ENCODE measurements at regions not wholly inside any gene's neighbourhood (a gene's known extent, or its start where the extent isn't known, plus 50 kb on each side); places are given as distances from the start of the nearest gene placed in this dataset.

- CTCF ChIA-PET = no interaction called here
- no peak overlapping the region for H3K27ac ChIP-seq (ENCODE audit: insufficient read depth, low read depth, low read length)
- H3K36me3 ChIP-seq (ENCODE audit: control insufficient read depth in 2 of 2, extremely low read depth in 1 of 2, insufficient read depth in 2 of 2, low read length in 2 of 2) = no peaks in the 10 kb centered on the region
- FAIRE-seq (no peak), DNase-seq (ENCODE audit: low read depth, low spot score) (no peak)
- no peak overlapping the region for H3K9ac ChIP-seq (replicated peaks; ENCODE audit: extremely low read depth, insufficient read depth, low read length)
- dilution Hi-C loops (cut with MboI; ENCODE audit: extremely low pct_ligation_motif_present, low sequenced_read_pairs) = no loop called here
- TF ChIP-seq FOS (IDR thresholded peaks at IDR 0.05; ENCODE audit: borderline replicate concordance, insufficient read depth, low read length) (no peak), MAX (IDR thresholded peaks at IDR 0.05; ENCODE audit: insufficient read depth, insufficient read length) (no peak), POLR2A (IDR thresholded peaks at IDR 0.05; ENCODE audit: low read depth, low read length) (no peak), JUN (IDR thresholded peaks at IDR 0.05; ENCODE audit: borderline replicate concordance, insufficient read depth, insufficient read length, low read depth) (no peak), EZH2 (IDR thresholded peaks at IDR 0.05; ENCODE audit: borderline replicate concordance, low read depth, low read length, severe bottlenecking) (no peak), GATA2 (IDR thresholded peaks at IDR 0.05; ENCODE audit: insufficient read depth, insufficient read length, low read depth, low read length) (no peak), MYC (IDR thresholded peaks at IDR 0.05; ENCODE audit: low read depth, low read length) (no peak), POLR2AphosphoS5 (IDR thresholded peaks at IDR 0.05; ENCODE audit: insufficient read depth, low read depth, low read length) (no peak), CTCF (IDR thresholded peaks at IDR 0.05; ENCODE audit: extremely low read depth in 1 of 2, insufficient read depth in 1 of 2, low read depth in 1 of 2, low read length in 2 of 2) (no peak)
- no peak overlapping the region for H3K4me3 ChIP-seq (replicated peaks in 1 of 3; ENCODE audit: insufficient read depth in 1 of 3, low read depth in 1 of 3, low read length in 3 of 3)
- H2AFZ ChIP-seq (ENCODE audit: low read depth, low read length) = no peak overlapping the region
- no peak overlapping the region for H3K4me2 ChIP-seq (ENCODE audit: insufficient read depth, low read length)
- no peaks in the 10 kb centered on the region for H3K79me2 ChIP-seq (ENCODE audit: control insufficient read depth, insufficient read depth, low read length)
- POLR2A ChIA-PET = no interaction called here
- intact Hi-C loops (cut with micrococcal nuclease) = no loop called here
- no peaks in the 10 kb centered on the region for H3K9me1 ChIP-seq (replicated peaks; ENCODE audit: control insufficient read depth, extremely low read depth, insufficient read depth, low read length)
- no TSS peak for BruUV-seq (replicated peaks)
- no peaks in the 10 kb centered on the region for H4K20me1 ChIP-seq (replicated peaks; ENCODE audit: control insufficient read depth, extremely low read depth, insufficient read depth, low read length)
- H3K27me3 ChIP-seq (ENCODE audit: control insufficient read depth in 2 of 2, insufficient read depth in 2 of 2, low read length in 2 of 2) = no peaks in the 10 kb centered on the region
- H3K4me1 ChIP-seq (ENCODE audit: control insufficient read depth, extremely low read depth, insufficient read depth, low read length) = no peaks in the 10 kb centered on the region
- H3K9me3 ChIP-seq (replicated peaks; ENCODE audit: control insufficient read depth, insufficient read depth, low read length) = no peaks in the 10 kb centered on the region
Observed at GRCh38 chr2:195458936-195459335, 198.1 kb upstream of the SLC39A10 start.

Data from endothelial cell of umbilical vein (primary cell).